ENCODE measurements at regions not wholly inside any gene's neighbourhood (a gene's known extent, or its start where the extent isn't known, plus 50 kb on each side); places are given as distances from the start of the nearest gene placed in this dataset.

GRCh38 chr18:11520536-11520935, 88.9 kb upstream of the SLC35G4 start:
- TF ChIP-seq CTCF (IDR thresholded peaks at IDR 0.05; ENCODE audit: poor library complexity) (no peak), EZH2 (IDR thresholded peaks at IDR 0.05; ENCODE audit: borderline replicate concordance) (no peak), EZH2phosphoT487 (IDR thresholded peaks at IDR 0.05; ENCODE audit: low read depth, severe bottlenecking, unreplicated experiment) (no peak)

Data from hepatocyte (in vitro differentiated cells).